ENCODE measurements at regions not wholly inside any gene's neighbourhood (a gene's known extent, or its start where the extent isn't known, plus 50 kb on each side); places are given as distances from the start of the nearest gene placed in this dataset.

GRCh38 chr16:80356365-80356764 lies 184.4 kb upstream of the DYNLRB2 start:
- DNase-seq (ENCODE audit: low read depth, low spot score), result no peak

GRCh38 chr16:80355335-80355734 lies 185.5 kb upstream of the DYNLRB2 start:
- no peak for DNase-seq (ENCODE audit: low read depth, low spot score)

GRCh38 chr16:80350061-80350460 lies 190.7 kb upstream of the DYNLRB2 start:
- no peak for DNase-seq (ENCODE audit: low read depth, low spot score)

GRCh38 chr16:80347900-80348299 lies 192.9 kb upstream of the DYNLRB2 start:
- no peak for DNase-seq (ENCODE audit: low read depth, low spot score)

- DNase-seq (ENCODE audit: low read depth, low spot score), result no peak
Measured at GRCh38 chr16:80347002-80347401, 193.8 kb upstream of the DYNLRB2 start.

- DNase-seq (ENCODE audit: low read depth, low spot score), result no peak
Measured at GRCh38 chr16:80346111-80346632, 194.6 kb upstream of the DYNLRB2 start.

GRCh38 chr16:80345701-80346100 lies 195.1 kb upstream of the DYNLRB2 start:
- no peak for DNase-seq (ENCODE audit: low read depth, low spot score)

- DNase-seq (ENCODE audit: low read depth, low spot score), result no peak
Measured at GRCh38 chr16:80344570-80344969, 196.2 kb upstream of the DYNLRB2 start.

- DNase-seq (ENCODE audit: low read depth, low spot score), result no peak
Measured at GRCh38 chr16:80341263-80341662, 199.5 kb upstream of the DYNLRB2 start.

- no peak for DNase-seq (ENCODE audit: low read depth, low spot score)
Measured at GRCh38 chr16:80337786-80338185, 203.0 kb upstream of the DYNLRB2 start.

GRCh38 chr16:80330803-80331202 lies 210.0 kb upstream of the DYNLRB2 start:
- no peak for DNase-seq (ENCODE audit: low read depth, low spot score)

- no peak for DNase-seq (ENCODE audit: low read depth, low spot score)
Measured at GRCh38 chr16:80330150-80330549, 210.6 kb upstream of the DYNLRB2 start.

- DNase-seq (ENCODE audit: low read depth, low spot score), result no peak
Measured at GRCh38 chr16:80327740-80328139, 213.1 kb upstream of the DYNLRB2 start.

- DNase-seq (ENCODE audit: low read depth, low spot score), result no peak
Measured at GRCh38 chr16:80324371-80324770, 216.4 kb upstream of the DYNLRB2 start.

GRCh38 chr16:80323808-80324195 lies 217.0 kb upstream of the DYNLRB2 start:
- no peak for DNase-seq (ENCODE audit: low read depth, low spot score)

- DNase-seq (ENCODE audit: low read depth, low spot score), result no peak
Measured at GRCh38 chr16:80323187-80323807, 217.5 kb upstream of the DYNLRB2 start.

GRCh38 chr16:80319181-80319580 lies 221.6 kb upstream of the DYNLRB2 start:
- DNase-seq (ENCODE audit: low read depth, low spot score), result no peak

- DNase-seq (ENCODE audit: low read depth, low spot score), result no peak
Measured at GRCh38 chr16:80318107-80318506, 222.7 kb upstream of the DYNLRB2 start.

GRCh38 chr16:80317599-80318037 lies 223.2 kb upstream of the DYNLRB2 start:
- DNase-seq (ENCODE audit: low read depth, low spot score), result no peak

GRCh38 chr16:80317116-80317515 lies 223.7 kb upstream of the DYNLRB2 start:
- DNase-seq (ENCODE audit: low read depth, low spot score), result no peak

- DNase-seq (ENCODE audit: low read depth, low spot score), result no peak
Measured at GRCh38 chr16:80314042-80314441, 226.8 kb upstream of the DYNLRB2 start.

- no peak for DNase-seq (ENCODE audit: low read depth, low spot score)
Measured at GRCh38 chr16:80309178-80309577, 231.6 kb upstream of the DYNLRB2 start.

GRCh38 chr16:80305410-80305809 lies 235.4 kb upstream of the DYNLRB2 start:
- DNase-seq (ENCODE audit: low read depth, low spot score), result no peak

GRCh38 chr16:80303691-80304090 lies 237.1 kb upstream of the DYNLRB2 start:
- no peak for DNase-seq (ENCODE audit: low read depth, low spot score)
